ENCODE measurements at regions not wholly inside any gene's neighbourhood (a gene's known extent, or its start where the extent isn't known, plus 50 kb on each side); places are given as distances from the start of the nearest gene placed in this dataset.

DNA sequence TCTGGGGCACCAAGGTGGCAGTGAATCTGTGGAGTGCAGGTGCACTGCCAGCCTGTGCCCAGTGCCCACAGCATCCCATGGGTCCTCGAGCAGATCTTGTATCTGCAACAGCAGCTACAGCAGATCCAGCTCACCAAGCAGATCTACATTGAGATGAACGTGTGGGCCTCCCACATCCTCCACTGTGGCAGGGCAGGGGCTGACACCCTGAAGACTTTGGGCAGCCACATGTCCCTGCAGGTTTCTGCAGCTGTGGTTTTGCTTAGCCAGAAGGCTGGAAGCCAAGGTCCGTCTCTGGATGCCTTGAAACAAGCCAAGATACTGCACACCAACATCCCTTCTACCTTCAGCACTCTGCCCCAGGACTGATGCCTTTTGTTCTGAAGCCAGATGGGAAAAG, 338.8 kb upstream of the OR4E1 start:
- no peak overlapping the region for H3K27ac ChIP-seq
- ChIA-PET CTCF (no interaction called here), POLR2A (ENCODE audit: low non-redundant PET) (no interaction called here)
- TF ChIP-seq, protein P1, sequence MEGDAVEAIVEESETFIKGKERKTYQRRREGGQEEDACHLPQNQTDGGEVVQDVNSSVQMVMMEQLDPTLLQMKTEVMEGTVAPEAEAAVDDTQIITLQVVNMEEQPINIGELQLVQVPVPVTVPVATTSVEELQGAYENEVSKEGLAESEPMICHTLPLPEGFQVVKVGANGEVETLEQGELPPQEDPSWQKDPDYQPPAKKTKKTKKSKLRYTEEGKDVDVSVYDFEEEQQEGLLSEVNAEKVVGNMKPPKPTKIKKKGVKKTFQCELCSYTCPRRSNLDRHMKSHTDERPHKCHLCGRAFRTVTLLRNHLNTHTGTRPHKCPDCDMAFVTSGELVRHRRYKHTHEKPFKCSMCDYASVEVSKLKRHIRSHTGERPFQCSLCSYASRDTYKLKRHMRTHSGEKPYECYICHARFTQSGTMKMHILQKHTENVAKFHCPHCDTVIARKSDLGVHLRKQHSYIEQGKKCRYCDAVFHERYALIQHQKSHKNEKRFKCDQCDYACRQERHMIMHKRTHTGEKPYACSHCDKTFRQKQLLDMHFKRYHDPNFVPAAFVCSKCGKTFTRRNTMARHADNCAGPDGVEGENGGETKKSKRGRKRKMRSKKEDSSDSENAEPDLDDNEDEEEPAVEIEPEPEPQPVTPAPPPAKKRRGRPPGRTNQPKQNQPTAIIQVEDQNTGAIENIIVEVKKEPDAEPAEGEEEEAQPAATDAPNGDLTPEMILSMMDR (conservative IDR thresholded peaks at IDR 0.05; ENCODE audit: low read depth): no peak
- no peak for DNase-seq (ENCODE audit: low spot score)

DNA sequence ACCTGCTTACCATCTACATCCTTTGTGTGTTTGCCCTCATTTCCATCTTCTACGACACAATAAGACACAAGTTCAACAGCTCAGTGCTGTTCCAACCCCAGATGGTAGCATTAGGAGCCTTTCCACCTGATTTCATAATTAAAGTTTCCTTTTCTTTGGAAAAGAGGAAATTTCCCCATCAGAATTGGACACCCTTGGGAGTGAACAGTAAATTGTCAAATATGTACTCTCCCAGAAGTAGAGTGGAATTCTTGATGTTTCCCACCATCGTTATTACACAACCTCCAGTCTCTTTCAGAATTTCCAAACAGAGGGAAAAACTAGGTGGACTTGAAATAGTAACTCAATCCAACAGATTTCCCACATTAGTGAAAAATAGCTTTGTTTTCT, 337.6 kb upstream of the OR4E1 start:
- TF ChIP-seq, protein P1 (conservative IDR thresholded peaks at IDR 0.05; ENCODE audit: low read depth): no peak
- H3K27ac ChIP-seq: no peak overlapping the region
- DNase-seq (ENCODE audit: low spot score): no peak
- POLR2A ChIA-PET (ENCODE audit: low non-redundant PET): no interaction called here
- CTCF ChIA-PET: interaction anchor here (0.6 kb wide), 2 partner anchors 12 to 499 kb away, joined by 3 to 6 read pairs; no protein-coding TSS in a partner anchor

DNA sequence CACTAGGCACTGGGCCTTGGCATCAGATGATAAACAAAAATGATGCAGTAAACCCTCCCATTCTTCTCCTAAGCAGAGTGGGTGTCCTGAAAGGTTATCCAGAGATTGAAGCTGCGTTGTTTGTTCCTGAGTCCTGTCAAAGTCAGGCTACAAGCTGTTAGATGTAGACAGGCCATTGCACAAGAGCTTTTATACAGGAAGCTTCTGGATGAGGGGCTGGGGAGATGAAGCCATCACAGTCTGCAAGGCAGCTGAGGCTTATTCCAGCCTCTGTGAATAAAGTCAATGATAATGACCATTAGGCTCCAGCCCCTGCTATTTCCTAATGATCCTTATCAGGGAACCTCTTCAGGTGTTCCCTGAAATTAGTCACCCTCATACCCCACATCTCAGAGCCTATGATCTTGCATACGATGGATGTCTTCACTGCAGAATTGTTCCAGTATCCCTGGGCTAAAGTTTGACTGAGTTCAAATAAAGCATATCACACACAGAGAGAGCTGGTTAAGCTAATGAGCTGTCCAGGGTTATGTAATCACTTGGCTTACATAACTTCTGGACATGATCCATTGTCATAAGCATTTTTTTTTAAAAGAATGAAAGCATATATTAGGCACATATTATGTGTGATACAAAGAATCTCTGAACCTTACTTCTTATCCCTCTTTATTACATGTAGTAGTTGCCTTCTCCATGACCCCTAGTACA, 337.1 kb upstream of the OR4E1 start:
- ChIA-PET CTCF (interaction anchor here (0.6 kb wide), 2 partner anchors 11 to 498 kb away, joined by 3 to 6 read pairs; no protein-coding TSS in a partner anchor), POLR2A (ENCODE audit: low non-redundant PET) (no interaction called here)
- no peak overlapping the region for H3K27ac ChIP-seq
- TF ChIP-seq, protein P1 (conservative IDR thresholded peaks at IDR 0.05; ENCODE audit: low read depth): no peak
- DNase-seq (ENCODE audit: low spot score): no peak

DNA sequence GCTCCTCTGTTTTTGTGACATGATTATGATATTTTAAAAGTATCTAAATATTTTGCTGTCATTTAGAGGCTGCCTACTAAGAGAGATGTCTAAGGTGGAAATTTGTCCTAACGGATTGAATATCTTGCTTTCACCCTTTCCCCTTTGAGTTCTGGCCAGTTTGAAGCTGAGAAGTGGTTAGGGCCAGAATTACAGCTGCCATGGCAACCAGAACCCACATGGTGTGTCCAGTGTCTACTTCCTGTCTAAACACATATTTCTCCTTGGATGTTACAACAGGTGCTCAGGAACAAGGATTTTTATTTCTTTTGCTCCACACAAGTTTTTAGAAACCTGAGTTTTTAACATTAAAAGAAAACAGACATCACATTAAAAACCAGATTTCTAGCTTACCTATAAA, 335.1 kb upstream of the OR4E1 start:
- ChIA-PET POLR2A (ENCODE audit: low non-redundant PET) (no interaction called here), CTCF (no interaction called here)
- H3K27ac ChIP-seq: no peak overlapping the region
- TF ChIP-seq, protein P1 (conservative IDR thresholded peaks at IDR 0.05; ENCODE audit: low read depth): no peak
- DNase-seq (ENCODE audit: low spot score): no peak

DNA sequence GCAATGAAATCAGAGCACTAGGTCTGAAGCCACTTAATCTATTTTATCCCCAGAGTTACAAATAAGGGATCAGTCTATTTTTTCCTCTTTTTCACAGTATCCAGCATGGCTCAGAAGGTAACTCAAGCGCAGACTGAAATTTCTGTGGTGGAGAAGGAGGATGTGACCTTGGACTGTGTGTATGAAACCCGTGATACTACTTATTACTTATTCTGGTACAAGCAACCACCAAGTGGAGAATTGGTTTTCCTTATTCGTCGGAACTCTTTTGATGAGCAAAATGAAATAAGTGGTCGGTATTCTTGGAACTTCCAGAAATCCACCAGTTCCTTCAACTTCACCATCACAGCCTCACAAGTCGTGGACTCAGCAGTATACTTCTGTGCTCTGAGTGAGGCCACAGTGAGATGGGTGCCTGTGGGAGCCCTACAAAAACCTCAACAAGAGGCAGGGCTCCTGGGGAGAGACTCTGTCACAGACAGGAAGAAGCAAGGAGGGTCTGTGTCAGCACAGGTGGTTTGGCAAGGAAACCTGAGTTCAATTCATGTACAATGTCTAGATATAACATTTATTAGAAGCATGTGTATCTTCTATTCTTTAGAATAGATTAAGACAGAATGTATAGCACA, 334.3 kb upstream of the OR4E1 start:
- TF ChIP-seq, protein P1 (conservative IDR thresholded peaks at IDR 0.05; ENCODE audit: low read depth): no peak
- H3K27ac ChIP-seq: no peak overlapping the region
- ChIA-PET CTCF (no interaction called here), POLR2A (ENCODE audit: low non-redundant PET) (no interaction called here)
- no peak for DNase-seq (ENCODE audit: low spot score)

DNA sequence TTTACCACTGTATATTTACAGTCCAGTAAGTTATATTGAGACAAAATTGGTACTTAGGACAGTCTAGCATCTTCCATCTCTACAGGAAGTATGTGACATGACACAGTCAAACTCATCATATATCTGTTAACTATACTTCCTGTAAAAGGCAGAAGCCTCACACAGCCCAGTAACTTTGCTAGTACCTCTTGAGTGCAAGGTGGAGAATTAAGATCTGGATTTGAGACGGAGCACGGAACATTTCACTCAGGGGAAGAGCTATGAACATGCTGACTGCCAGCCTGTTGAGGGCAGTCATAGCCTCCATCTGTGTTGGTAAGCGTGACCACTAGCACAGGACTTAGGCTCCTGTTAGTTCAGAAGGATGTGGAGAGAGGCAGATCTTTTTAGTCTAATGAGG, 333.7 kb upstream of the OR4E1 start:
- no peak overlapping the region for H3K27ac ChIP-seq
- CTCF ChIA-PET: interaction anchor here (0.6 kb wide), 1 partner anchor 282 kb away, joined by 3 read pairs; no protein-coding TSS in a partner anchor
- POLR2A ChIA-PET (ENCODE audit: low non-redundant PET): no interaction called here
- no peak for DNase-seq (ENCODE audit: low spot score)
- TF ChIP-seq, protein P1 (conservative IDR thresholded peaks at IDR 0.05; ENCODE audit: low read depth): no peak
